SJCRH30 (cell line): ENCODE measurements at regions not wholly inside any gene's neighbourhood (a gene's known extent, or its start where the extent isn't known, plus 50 kb on each side); places are given as distances from the start of the nearest gene placed in this dataset.

ENCODE experiments used
- DNase-seq, 2 experiments: peaks; one replicate each; pipeline ENCODE4 v3.0.0-alpha.2; 2015 to 2020
- H3K27ac ChIP-seq: fragments of 250-450 bp; sonication (Bioruptor Pico); 2 replicates; pipeline ENCODE4 v1.5.1; 2020; ENCODE audit warnings: mild to moderate bottlenecking, moderate library complexity
- H3K27me3 ChIP-seq: fragments of 250-450 bp; sonication (Bioruptor Pico); 2 replicates; pipeline ENCODE4 v1.5.1; 2020; ENCODE audit warnings: mild to moderate bottlenecking, moderate library complexity
- H3K36me3 ChIP-seq: fragments of 250-450 bp; sonication (Bioruptor Pico); 2 replicates; pipeline ENCODE4 v1.5.1; 2020; ENCODE audit warnings: mild to moderate bottlenecking, moderate library complexity
- H3K4me1 ChIP-seq: fragments of 250-450 bp; sonication (Bioruptor Pico); 2 replicates; pipeline ENCODE4 v1.5.1; 2020; ENCODE audit warnings: mild to moderate bottlenecking, moderate library complexity
- H3K4me3 ChIP-seq: fragments of 250-450 bp; sonication (Bioruptor Pico); 2 replicates; pipeline ENCODE4 v1.5.1; 2020; ENCODE audit warnings: mild to moderate bottlenecking, moderate library complexity
- H3K9me3 ChIP-seq: fragments of 250-450 bp; sonication (Bioruptor Pico); replicated peaks from 2 replicates; pipeline ENCODE4 v1.5.1; 2020; ENCODE audit warnings: mild to moderate bottlenecking, moderate library complexity

DNA sequence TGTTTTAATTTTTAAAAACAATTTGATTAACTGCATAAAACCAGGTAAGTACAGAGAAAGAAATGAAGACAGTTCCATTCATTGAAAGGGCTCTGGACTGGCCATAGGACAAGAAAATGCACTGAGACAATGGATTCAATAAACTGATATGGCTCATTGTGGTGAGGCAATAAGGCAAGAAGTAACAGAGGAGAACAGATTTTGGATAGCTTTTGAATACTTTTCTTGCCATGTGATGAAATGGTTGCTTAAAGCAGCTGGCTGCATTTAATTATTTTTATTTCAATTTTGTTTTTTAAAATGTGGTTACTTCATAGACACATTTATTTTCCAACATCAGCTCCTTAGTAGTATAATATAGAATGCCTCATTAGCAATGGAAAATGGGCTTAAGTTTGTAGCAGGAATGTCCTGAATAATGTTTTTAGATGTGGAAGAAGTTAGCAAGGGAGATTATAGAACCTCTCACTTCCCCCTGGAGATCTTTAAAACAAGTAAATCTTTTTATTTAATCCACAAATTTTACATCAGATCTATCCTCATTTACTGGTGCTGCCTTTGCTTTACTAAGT is 646.9 kb upstream of the ZEB2 start:
- Histone ChIP-seq H3K4me1 (no peaks in the 10 kb centered on the region), H3K27me3 (no peaks in the 10 kb centered on the region), H3K27ac (no peak overlapping the region), H3K4me3 (no peak overlapping the region), H3K9me3 (no peaks in the 10 kb centered on the region), H3K36me3 (no peaks in the 10 kb centered on the region)
- DNase-seq: no peak

DNA sequence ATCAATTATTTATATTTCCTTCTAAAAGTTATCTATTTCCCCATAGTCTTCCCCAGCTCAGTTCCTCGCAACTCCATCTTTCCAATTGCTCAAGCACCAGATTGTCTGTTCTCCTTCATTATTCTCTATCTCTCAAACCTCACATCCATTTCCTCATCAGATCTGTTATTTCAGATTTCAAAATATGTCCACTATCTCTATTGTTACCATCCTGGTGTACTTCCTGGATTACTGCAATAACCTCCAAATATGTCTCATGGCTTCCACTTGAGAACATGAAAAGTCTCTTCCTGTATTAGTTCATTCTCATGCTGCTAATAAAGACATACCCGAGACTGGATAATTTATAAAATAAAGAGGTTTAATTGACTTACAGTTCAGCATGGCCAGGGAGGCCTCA is 641.7 kb upstream of the ZEB2 start:
- no peaks in the 10 kb centered on the region for H3K9me3 ChIP-seq
- no peaks in the 10 kb centered on the region for H3K36me3 ChIP-seq
- DNase-seq: no peak
- peaks cover 21% of the 10 kb centered on the region; the same call in 1 of the 2 replicates for H3K4me1 ChIP-seq
- H3K27ac ChIP-seq: no peak overlapping the region
- H3K4me3 ChIP-seq: no peak overlapping the region
- no peaks in the 10 kb centered on the region for H3K27me3 ChIP-seq

DNA sequence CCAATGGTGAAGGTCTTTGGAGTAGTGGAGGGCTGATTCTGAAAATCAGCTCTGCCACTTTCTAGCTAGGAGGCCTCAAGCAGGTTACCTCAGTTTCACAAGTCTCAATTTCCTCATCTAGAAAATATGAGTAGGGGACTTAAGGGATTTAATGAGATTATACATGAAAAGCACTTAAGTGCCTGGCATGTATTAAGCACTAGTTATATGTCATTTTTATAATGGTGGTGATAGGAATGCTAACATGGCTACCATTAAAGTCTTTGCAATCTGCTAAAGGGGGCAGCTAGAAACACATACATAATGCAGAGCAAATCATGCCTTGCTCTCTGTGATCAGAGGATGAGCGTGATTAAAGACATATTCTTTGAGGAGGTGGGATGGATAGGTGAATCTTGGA is 640.9 kb upstream of the ZEB2 start:
- H3K4me3 ChIP-seq: no peak overlapping the region
- peaks cover 21% of the 10 kb centered on the region; the same call in 1 of the 2 replicates for H3K4me1 ChIP-seq
- H3K27me3 ChIP-seq: no peaks in the 10 kb centered on the region
- no peak for DNase-seq
- H3K36me3 ChIP-seq: no peaks in the 10 kb centered on the region
- no peak overlapping the region for H3K27ac ChIP-seq
- H3K9me3 ChIP-seq: no peaks in the 10 kb centered on the region

DNA sequence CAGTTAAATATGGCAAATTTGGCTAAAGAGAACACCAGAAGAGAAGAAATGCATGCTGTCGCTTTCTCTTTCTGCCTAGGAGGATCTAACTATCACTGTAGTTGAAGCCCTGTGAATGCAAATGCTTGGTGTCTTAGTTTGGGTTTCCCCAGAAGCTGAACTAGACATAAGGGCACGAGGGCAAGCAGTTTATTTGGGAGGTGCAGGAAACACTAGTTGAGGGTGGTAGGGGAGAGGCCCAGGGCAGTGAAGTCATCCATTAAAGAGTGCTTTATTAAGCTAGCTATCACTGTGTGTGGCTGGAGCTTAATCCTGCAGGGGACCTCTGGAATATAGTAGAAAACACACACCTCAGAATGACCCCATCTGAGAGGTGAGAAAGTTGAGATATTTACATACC is 639.8 kb upstream of the ZEB2 start:
- Histone ChIP-seq H3K9me3 (no peaks in the 10 kb centered on the region), H3K27ac (no peak overlapping the region), H3K27me3 (no peaks in the 10 kb centered on the region), H3K4me3 (no peak overlapping the region), H3K4me1 (peaks cover 21% of the 10 kb centered on the region; the same call in 1 of the 2 replicates), H3K36me3 (no peaks in the 10 kb centered on the region)
- DNase-seq: no peak

DNA sequence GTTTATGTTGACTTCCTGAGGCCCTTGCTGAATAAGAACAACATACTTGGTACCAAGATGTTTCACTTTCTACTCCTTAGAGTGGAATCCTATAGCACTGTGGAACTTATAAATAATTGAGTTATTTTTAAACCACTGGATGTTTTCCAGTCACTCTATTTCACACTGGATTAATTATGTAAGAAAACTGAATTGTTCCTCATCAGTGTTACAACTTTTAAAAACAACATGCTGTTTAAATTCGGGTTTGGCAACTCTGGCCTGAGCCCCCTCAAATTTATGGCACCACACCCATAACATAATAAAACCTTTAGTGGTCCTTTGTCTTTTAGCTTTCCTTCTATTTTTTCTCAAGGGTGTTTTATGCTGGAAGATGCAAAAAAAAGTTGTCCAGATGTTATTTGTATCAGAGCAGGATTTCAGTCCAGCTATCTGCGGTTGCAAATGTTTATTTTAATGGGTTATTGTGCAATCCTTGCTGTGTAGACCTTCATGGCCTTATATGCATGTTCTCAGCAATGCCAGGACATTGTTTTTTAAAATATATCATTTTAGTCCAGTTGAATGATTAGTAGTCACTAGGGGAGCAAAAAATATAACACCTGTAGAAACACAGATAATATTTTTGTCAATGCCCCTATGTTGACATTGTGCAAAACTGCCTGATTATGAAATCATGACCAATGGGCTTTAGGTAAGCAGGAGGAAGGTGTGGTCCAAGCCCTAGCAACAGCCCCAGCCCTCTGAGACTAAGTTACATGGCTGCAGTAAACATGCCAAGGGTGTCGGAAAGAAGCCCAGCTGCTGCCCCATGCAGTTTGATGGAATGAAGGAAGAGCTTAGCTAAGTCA is 638.0 kb upstream of the ZEB2 start:
- no peaks in the 10 kb centered on the region for H3K27me3 ChIP-seq
- H3K27ac ChIP-seq: peak overlapping the region; percentile 1; the same call in 1 of the 2 replicates
- peaks cover 21% of the 10 kb centered on the region; the same call in 1 of the 2 replicates for H3K4me1 ChIP-seq
- H3K36me3 ChIP-seq: no peaks in the 10 kb centered on the region
- no peak overlapping the region for H3K4me3 ChIP-seq
- H3K9me3 ChIP-seq: no peaks in the 10 kb centered on the region
- DNase-seq: peak; percentile 69 to 77

DNA sequence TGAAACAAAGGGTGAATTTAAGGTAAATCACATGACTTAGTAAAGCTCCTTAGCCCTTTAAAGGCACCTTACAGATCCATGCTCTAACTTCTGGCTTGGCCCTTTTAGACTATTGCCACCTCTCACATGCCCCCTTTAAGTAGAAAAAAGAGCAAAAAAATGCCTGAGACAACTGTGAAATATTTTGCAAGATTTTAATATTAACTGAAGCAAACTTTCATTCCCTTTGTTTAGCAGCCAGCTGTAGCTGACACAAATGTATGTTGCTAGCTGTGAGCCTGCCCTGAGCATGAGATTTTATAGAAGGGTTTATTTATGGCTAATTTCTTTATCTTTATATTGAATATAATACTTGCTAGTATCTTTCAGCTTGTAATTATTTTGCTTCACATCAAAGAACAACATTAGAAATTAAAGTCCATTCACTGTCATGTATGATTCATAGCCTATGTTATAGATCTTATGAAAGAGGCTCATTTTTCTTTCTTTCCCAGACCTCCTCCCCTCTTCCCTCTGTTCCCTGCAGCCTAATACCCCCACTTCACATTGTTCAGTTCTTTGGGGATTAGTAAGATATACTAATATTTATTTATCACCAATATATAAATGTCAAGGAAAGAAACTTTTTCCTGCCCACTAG is 637.2 kb upstream of the ZEB2 start:
- Histone ChIP-seq H3K9me3 (no peaks in the 10 kb centered on the region), H3K4me1 (peaks cover 21% of the 10 kb centered on the region; the same call in 1 of the 2 replicates), H3K27me3 (no peaks in the 10 kb centered on the region), H3K4me3 (no peak overlapping the region), H3K36me3 (no peaks in the 10 kb centered on the region), H3K27ac (no peak overlapping the region)
- no peak for DNase-seq

DNA sequence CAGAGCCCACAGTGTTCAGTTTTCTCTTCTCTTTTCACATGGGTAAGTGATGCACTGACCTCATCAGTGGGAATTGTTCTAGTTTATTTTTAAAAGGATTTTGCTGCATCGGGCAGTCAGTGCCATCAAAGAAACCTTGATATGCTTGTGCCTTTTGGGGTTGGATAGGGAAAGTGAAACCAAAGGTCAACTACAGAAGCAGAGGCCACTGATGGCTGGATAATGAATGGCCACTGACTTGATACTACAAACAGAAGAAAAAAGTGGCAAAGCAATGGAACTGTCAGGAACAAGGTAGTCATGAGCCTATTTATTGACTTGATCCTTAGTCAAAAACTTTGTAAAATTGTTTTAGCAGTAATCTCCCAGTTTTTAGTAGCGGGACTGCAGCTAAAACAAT is 636.3 kb upstream of the ZEB2 start:
- Histone ChIP-seq H3K9me3 (no peaks in the 10 kb centered on the region), H3K27me3 (no peaks in the 10 kb centered on the region), H3K4me1 (peaks cover 21% of the 10 kb centered on the region; the same call in 1 of the 2 replicates), H3K4me3 (no peak overlapping the region), H3K36me3 (no peaks in the 10 kb centered on the region), H3K27ac (no peak overlapping the region)
- DNase-seq: no peak

DNA sequence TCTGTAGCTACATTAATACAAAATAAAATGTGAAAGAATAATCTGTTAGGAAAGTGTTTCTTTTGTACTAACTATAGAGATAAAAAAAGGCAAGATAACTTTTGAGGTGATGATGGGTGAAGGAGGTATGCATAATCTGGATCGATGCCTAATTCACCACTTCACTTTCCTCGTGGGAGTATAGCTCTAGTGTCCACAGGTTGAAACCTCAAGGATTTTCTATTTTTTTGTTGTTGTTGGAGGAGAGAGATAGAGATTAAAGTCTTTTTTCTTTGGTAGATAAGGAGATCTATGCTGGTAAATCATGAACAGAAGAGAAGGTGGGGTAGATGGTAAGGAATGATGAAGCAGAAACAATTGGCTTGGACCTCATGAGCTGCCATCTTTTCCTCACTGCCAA is 635.3 kb upstream of the ZEB2 start:
- peaks cover 19% of the 10 kb centered on the region; the same call in 1 of the 2 replicates for H3K4me1 ChIP-seq
- H3K27ac ChIP-seq: no peak overlapping the region
- no peaks in the 10 kb centered on the region for H3K36me3 ChIP-seq
- H3K9me3 ChIP-seq: no peaks in the 10 kb centered on the region
- H3K27me3 ChIP-seq: no peaks in the 10 kb centered on the region
- no peak for DNase-seq
- H3K4me3 ChIP-seq: no peak overlapping the region

DNA sequence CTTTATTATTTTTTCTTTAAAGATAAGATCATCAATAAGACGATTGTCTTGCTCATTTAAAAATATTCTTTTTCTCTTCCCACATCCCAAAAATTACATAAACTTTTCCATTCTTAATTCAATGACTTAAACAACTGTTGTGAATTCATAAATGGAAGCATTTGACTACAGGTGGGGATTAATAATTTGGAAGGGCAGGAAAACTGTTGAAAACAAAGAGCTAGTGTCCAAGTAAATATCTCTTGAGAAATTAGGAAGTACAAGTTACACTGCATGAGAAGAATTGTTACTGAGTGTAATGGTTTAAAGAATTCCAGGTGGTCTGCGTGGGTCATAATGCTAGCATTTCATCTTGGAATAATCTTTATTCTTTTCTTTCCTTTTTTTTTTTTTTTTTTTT is 634.8 kb upstream of the ZEB2 start:
- Histone ChIP-seq H3K4me1 (peaks cover 15% of the 10 kb centered on the region; the same call in 1 of the 2 replicates), H3K4me3 (no peak overlapping the region), H3K9me3 (no peaks in the 10 kb centered on the region), H3K27ac (no peak overlapping the region), H3K36me3 (no peaks in the 10 kb centered on the region), H3K27me3 (no peaks in the 10 kb centered on the region)
- no peak for DNase-seq

DNA sequence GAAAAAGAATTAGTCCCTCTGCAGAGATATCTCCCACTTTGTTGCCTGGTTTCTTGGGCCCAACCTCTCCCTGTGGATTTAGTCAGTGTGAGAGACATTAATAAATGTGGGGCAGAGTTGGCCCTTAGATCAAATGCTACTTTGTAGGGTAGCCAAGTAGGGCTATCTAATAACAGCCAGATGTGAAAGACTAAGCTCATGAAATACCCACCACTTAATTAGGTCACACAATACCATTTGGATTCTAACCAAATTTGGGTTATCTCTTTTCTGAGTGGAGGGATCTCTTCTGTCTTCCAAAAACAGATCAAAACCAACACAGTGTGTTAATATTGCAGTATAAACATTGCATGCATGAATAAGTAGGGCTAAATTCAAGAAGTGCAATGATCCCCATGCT is 626.8 kb upstream of the ZEB2 start:
- Histone ChIP-seq H3K4me3 (no peak overlapping the region), H3K4me1 (no peaks in the 10 kb centered on the region), H3K27ac (no peak overlapping the region), H3K9me3 (0 out of 2 replicates have a peak, but pooled peaks cover 6% of the 10 kb centered on the region), H3K36me3 (no peaks in the 10 kb centered on the region), H3K27me3 (no peaks in the 10 kb centered on the region)
- DNase-seq: no peak

DNA sequence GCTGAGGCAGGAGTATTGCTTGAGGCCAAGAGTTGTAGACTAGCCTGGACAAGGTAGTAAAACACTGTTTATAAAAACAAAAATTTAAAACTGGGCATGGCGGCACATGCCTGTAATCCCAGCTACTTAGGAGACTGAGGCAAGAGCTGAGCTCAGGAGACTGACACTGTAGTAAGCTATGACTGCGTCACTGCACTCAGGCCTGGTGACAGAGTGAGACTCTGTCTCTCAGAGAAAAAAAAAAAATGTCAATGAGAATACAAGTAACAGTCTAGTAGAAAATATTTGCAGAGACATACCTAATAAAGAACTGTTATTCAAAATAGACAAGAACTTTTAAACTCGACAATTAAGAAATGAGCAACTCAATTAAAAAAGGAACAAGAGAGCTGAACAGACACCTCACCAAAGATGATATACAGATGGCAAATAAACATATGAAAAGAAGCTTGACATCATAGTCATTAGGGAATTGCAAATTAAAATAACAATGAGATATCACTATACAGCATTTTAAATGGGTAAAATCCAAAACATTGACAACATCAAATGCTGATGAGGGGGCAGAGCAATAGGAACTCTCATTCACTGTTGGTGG is 624.3 kb upstream of the ZEB2 start:
- no peak for DNase-seq
- Histone ChIP-seq H3K27ac (no peak overlapping the region), H3K9me3 (0 out of 2 replicates have a peak, but pooled peaks cover 6% of the 10 kb centered on the region), H3K4me1 (no peaks in the 10 kb centered on the region), H3K27me3 (no peaks in the 10 kb centered on the region), H3K36me3 (no peaks in the 10 kb centered on the region), H3K4me3 (no peak overlapping the region)

DNA sequence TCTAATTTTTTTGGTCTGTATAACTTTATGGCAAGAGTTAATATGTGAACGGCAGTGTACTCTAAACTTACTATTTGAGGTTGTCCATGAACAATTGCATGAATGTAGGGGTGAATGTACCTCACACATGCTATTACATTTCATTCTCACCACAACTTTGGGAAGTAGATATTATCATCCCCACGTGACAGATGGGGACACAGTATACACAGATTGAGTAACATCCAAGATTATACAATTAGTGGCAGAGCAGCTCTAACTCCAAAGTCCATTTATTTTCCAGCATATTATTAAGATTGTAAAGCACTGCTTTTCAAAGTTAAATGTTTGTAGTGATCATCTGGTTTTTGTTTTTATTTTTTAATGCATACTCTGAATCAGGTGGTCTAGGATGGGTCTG is 622.1 kb upstream of the ZEB2 start:
- no peaks in the 10 kb centered on the region for H3K36me3 ChIP-seq
- H3K27ac ChIP-seq: no peak overlapping the region
- DNase-seq: no peak
- H3K9me3 ChIP-seq: 0 out of 2 replicates have a peak, but pooled peaks cover 6% of the 10 kb centered on the region
- no peaks in the 10 kb centered on the region for H3K27me3 ChIP-seq
- H3K4me1 ChIP-seq: no peaks in the 10 kb centered on the region
- H3K4me3 ChIP-seq: no peak overlapping the region

DNA sequence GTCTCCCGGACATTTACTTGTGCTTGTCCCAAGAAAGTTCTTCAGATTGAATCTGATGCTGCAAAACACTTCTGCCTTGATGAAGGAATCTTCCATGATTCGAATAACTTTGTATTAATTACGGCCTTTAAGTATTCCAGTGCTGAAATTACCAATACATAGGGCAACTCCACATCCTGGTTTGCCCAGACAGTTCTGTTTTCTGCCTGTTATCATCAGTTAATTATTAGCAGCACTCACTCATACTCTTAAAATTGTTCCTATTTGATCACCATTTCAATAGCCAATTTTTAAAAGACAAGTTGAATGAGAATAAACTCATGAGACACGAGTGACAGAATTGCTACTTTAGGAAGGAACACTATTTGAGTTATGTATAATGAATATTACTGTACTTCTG is 620.7 kb upstream of the ZEB2 start:
- H3K36me3 ChIP-seq: no peaks in the 10 kb centered on the region
- no peak for DNase-seq
- H3K4me1 ChIP-seq: no peaks in the 10 kb centered on the region
- H3K4me3 ChIP-seq: no peak overlapping the region
- 0 out of 2 replicates have a peak, but pooled peaks cover 6% of the 10 kb centered on the region for H3K9me3 ChIP-seq
- no peaks in the 10 kb centered on the region for H3K27me3 ChIP-seq
- H3K27ac ChIP-seq: no peak overlapping the region

DNA sequence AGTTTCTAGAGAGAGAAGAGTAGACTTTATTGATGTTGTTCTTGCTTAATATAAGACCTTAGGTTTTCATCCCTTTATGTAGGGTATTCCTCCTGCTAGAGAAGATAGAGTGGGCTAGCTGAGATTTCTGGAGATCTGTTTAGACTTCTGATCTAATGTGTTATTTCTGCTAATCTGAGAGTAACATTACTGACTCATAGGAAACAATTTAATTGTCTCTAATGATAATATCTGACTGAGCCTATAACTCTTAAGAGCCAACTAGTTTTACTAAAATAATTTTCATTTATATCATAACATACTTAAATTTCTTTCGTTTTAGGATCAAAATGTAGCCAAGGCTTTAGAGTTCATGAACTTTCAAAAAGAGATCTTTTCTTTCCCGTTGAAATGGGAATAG is 618.7 kb upstream of the ZEB2 start:
- no peak overlapping the region for H3K4me3 ChIP-seq
- H3K4me1 ChIP-seq: no peaks in the 10 kb centered on the region
- H3K27ac ChIP-seq: no peak overlapping the region
- no peaks in the 10 kb centered on the region for H3K27me3 ChIP-seq
- H3K36me3 ChIP-seq: no peaks in the 10 kb centered on the region
- no peak for DNase-seq
- H3K9me3 ChIP-seq: no peaks in the 10 kb centered on the region

DNA sequence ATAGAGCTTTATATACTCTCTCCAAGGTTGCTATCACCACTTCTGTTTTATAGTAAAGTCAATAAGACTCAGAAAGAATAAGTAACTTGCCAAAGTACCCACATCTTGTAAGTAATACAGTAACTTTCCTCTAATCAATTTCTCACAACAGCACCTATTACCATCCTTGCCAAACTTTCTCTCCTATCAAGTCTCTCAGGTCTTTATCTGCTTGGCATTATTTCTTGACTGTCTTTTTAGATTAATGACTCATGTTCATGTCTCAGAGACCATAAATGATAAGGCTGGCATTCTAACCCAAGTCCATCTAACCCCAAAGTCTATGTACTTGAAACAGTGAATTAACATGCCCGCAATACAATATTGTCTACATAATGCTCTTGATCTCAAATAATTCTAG is 618.0 kb upstream of the ZEB2 start:
- Histone ChIP-seq H3K36me3 (no peaks in the 10 kb centered on the region), H3K4me3 (no peak overlapping the region), H3K4me1 (no peaks in the 10 kb centered on the region), H3K9me3 (no peaks in the 10 kb centered on the region), H3K27me3 (no peaks in the 10 kb centered on the region), H3K27ac (no peak overlapping the region)
- DNase-seq: no peak
